ENCODE measurements at regions not wholly inside any gene's neighbourhood (a gene's known extent, or its start where the extent isn't known, plus 50 kb on each side); places are given as distances from the start of the nearest gene placed in this dataset.

DNA sequence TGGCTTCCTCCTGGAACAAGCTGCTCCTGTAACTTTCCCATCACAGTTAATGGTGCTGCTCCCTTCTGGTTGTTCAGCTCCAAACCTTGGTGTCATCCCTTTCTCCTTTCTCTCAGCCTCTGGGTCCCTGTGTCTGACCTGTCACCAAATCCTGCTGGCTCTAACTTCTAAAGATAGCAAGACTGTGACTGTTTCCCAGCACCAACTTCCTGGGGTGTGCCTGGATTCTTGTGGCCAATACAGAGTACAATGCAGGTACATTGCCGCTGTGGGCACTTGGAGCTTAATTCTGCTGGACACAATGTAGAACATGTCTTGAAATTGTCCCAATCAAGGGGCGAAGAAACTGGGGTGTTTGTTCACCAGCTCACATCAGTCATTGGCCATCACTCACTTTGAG is 156.7 kb upstream of the CSF3R start:
- CTCF ChIA-PET (ENCODE audit: partially characterized antibody) = interaction anchor here (0.6 to 3.4 kb wide), 12 partner anchors 11 to 449 kb away, joined by 3 to 36 read pairs (median 4); no protein-coding TSS in a partner anchor

More for the DNA sequence above, 156.7 kb upstream of the CSF3R start:
- Histone ChIP-seq H3K27me3 (replicated peaks in 1 of 4; ENCODE audit: control insufficient read depth in 3 of 4, extremely low read depth in 1 of 4, insufficient read depth in 3 of 4, low read length in 3 of 4) (no peaks in the 10 kb centered on the region), H2AFZ (ENCODE audit: low read length) (no peak overlapping the region), H3K4me1 (replicated peaks in 1 of 4; ENCODE audit: control insufficient read depth in 3 of 4, insufficient read depth in 4 of 4, low read length in 3 of 4) (no peaks in the 10 kb centered on the region), H2AK5ac (ENCODE audit: low read depth, low read length) (no peak overlapping the region), H3K18ac (ENCODE audit: extremely low read depth, low read length) (no peak overlapping the region), H3K79me2 (ENCODE audit: control insufficient read depth in 1 of 2, insufficient read depth in 2 of 2, low read length in 2 of 2) (no peaks in the 10 kb centered on the region), H3K23ac (ENCODE audit: insufficient read length) (no peak overlapping the region), H2BK5ac (ENCODE audit: low read depth, low read length) (no peak overlapping the region), H4K5ac (ENCODE audit: insufficient read length, low read depth, low read length) (no peak overlapping the region), H2BK20ac (ENCODE audit: low read length) (no peak overlapping the region), H3K79me1 (ENCODE audit: low read depth, low read length) (no peaks in the 10 kb centered on the region), H2BK15ac (ENCODE audit: low read length) (no peak overlapping the region), H2BK12ac (ENCODE audit: low read depth, low read length) (no peak overlapping the region), H3K36me3 (ENCODE audit: control insufficient read depth in 2 of 4, insufficient read depth in 4 of 4, low read length in 3 of 4) (no peaks in the 10 kb centered on the region), H3K9me3 (ENCODE audit: insufficient read depth in 2 of 2, low read depth in 1 of 2, low read length in 1 of 2) (no peaks in the 10 kb centered on the region), H3K9ac (replicated peaks in 1 of 4; ENCODE audit: extremely low read depth in 1 of 4, low read depth in 3 of 4, low read length in 3 of 4) (no peak overlapping the region), H3K14ac (ENCODE audit: insufficient read length) (no peak overlapping the region), H3K56ac (replicated peaks; ENCODE audit: insufficient read length, low read depth, low read length) (no peak overlapping the region), H3K4me2 (ENCODE audit: insufficient read depth in 1 of 2, low read depth in 2 of 2, low read length in 2 of 2) (no peak overlapping the region), H3K23me2 (ENCODE audit: low read depth, low read length) (peaks cover 2% of the 10 kb centered on the region; the same call in 1 of the 2 replicates), H2BK120ac (replicated peaks; ENCODE audit: low read depth, low read length) (no peak overlapping the region), H3K4me3 (ENCODE audit: extremely low read depth in 1 of 4, insufficient read depth in 2 of 4, low read depth in 3 of 4, low read length in 4 of 4) (no peak overlapping the region), H3K4ac (replicated peaks; ENCODE audit: insufficient read length, low read depth, low read length) (no peak overlapping the region), H4K20me1 (replicated peaks in 1 of 2; ENCODE audit: control insufficient read depth in 1 of 2, insufficient read depth in 2 of 2, low read length in 2 of 2) (no peaks in the 10 kb centered on the region), H3K27ac (ENCODE audit: low read depth, low read length) (no peak overlapping the region), H4K8ac (ENCODE audit: extremely low read depth, insufficient read depth, low read length) (no peak overlapping the region), H4K91ac (replicated peaks; ENCODE audit: insufficient read length, low read length) (no peak overlapping the region)
- WGBS, 2 experiments (ENCODE audit: extremely low coverage in 1 of 2, insufficient coverage in 1 of 2, insufficient read length in 1 of 2, insufficient replicate concordance in 2 of 2, low coverage in 1 of 2, low lambda C conversion rate in 2 of 2, missing lambda C conversion rate in 1 of 2) = 89% methylated on average over 2 of the region's 2 CpGs; no CpG with 5 or more reads in 1 of the 2 experiments
- POLR2A ChIA-PET (ENCODE audit: partially characterized antibody) = interaction anchor here (0.8 to 1.2 kb wide), 2 partner anchors 17 to 212 kb away, joined by 3 to 4 read pairs; no protein-coding TSS in a partner anchor
- no peak for TF ChIP-seq EP300 (IDR thresholded peaks at IDR 0.05; ENCODE audit: borderline replicate concordance in 1 of 2, low read depth in 2 of 2, low read length in 2 of 2)
- TF ChIP-seq, protein P1, sequence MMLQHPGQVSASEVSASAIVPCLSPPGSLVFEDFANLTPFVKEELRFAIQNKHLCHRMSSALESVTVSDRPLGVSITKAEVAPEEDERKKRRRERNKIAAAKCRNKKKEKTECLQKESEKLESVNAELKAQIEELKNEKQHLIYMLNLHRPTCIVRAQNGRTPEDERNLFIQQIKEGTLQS (IDR thresholded peaks at IDR 0.05; ENCODE audit: insufficient read depth, low read depth, low read length) = no peak
- FAIRE-seq (no peak), DNase-seq (ENCODE audit: low read depth in 1 of 2, low spot score in 2 of 2) (no peak)

All from H1 (cell line).